ENCODE measurements at regions not wholly inside any gene's neighbourhood (a gene's known extent, or its start where the extent isn't known, plus 50 kb on each side); places are given as distances from the start of the nearest gene placed in this dataset.

- DNase-seq, result no peak
- no peak overlapping the region for H3K27ac ChIP-seq
- H3K27me3 ChIP-seq, result peaks cover 0 to 1% of the 10 kb centered on the region in 2 donors
- TF ChIP-seq POLR2A (IDR thresholded peaks at IDR 0.05) (no peak), CTCF (IDR thresholded peaks at IDR 0.05) (no peak)
- no peaks in the 10 kb centered on the region for H3K36me3 ChIP-seq
- no peaks in the 10 kb centered on the region for H3K4me1 ChIP-seq
- H3K9me3 ChIP-seq, result no peaks in the 10 kb centered on the region
- intact Hi-C loops (cut with DNase I; ENCODE audit: low total_unique reads), result no loop called here
- no peak overlapping the region for H3K4me3 ChIP-seq
Measured at GRCh38 chr2:103327386-103327785, 565.6 kb downstream of the TMEM182 start.

GRCh38 chr2:103327966-103328365 is 566.1 kb downstream of the TMEM182 start:
- Histone ChIP-seq H3K9me3 (no peaks in the 10 kb centered on the region), H3K36me3 (no peaks in the 10 kb centered on the region), H3K4me1 (no peaks in the 10 kb centered on the region), H3K27me3 (peaks cover 0 to 3% of the 10 kb centered on the region in 2 donors), H3K27ac (no peak overlapping the region), H3K4me3 (no peak overlapping the region)
- no peak for DNase-seq
- intact Hi-C loops (cut with DNase I; ENCODE audit: low total_unique reads), result no loop called here
- no peak for TF ChIP-seq CTCF (IDR thresholded peaks at IDR 0.05)
- no peak for TF ChIP-seq POLR2A (IDR thresholded peaks at IDR 0.05)

GRCh38 chr2:103335403-103335802 is 573.6 kb downstream of the TMEM182 start:
- DNase-seq, result no peak
- intact Hi-C loops (cut with DNase I; ENCODE audit: low total_unique reads), result no loop called here
- Histone ChIP-seq H3K4me1 (no peaks in the 10 kb centered on the region), H3K27me3 (peaks cover 0 to 3% of the 10 kb centered on the region in 2 donors), H3K9me3 (no peaks in the 10 kb centered on the region), H3K27ac (no peak overlapping the region), H3K36me3 (no peaks in the 10 kb centered on the region), H3K4me3 (no peak overlapping the region)
- TF ChIP-seq CTCF (IDR thresholded peaks at IDR 0.05) (no peak), POLR2A (IDR thresholded peaks at IDR 0.05) (no peak)

GRCh38 chr2:103338819-103339218 is 577.0 kb downstream of the TMEM182 start:
- H3K9me3 ChIP-seq, result no peaks in the 10 kb centered on the region

GRCh38 chr2:103346780-103347179 is 584.9 kb downstream of the TMEM182 start:
- TF ChIP-seq CTCF (IDR thresholded peaks at IDR 0.05) (no peak), POLR2A (IDR thresholded peaks at IDR 0.05) (no peak)
- no peaks in the 10 kb centered on the region for H3K36me3 ChIP-seq
- DNase-seq, result no peak

More at GRCh38 chr2:103338819-103339218, 577.0 kb downstream of the TMEM182 start:
- TF ChIP-seq CTCF (IDR thresholded peaks at IDR 0.05) (no peak), POLR2A (IDR thresholded peaks at IDR 0.05) (no peak)
- Histone ChIP-seq H3K36me3 (no peaks in the 10 kb centered on the region), H3K4me1 (no peaks in the 10 kb centered on the region), H3K4me3 (no peak overlapping the region), H3K27me3 (no peaks in the 10 kb centered on the region), H3K27ac (no peak overlapping the region)
- DNase-seq, result no peak
- intact Hi-C loops (cut with DNase I; ENCODE audit: low total_unique reads), result no loop called here

More at GRCh38 chr2:103346780-103347179, 584.9 kb downstream of the TMEM182 start:
- Histone ChIP-seq H3K27ac (no peak overlapping the region), H3K27me3 (no peaks in the 10 kb centered on the region), H3K9me3 (no peaks in the 10 kb centered on the region), H3K4me1 (no peaks in the 10 kb centered on the region), H3K4me3 (no peak overlapping the region)
- intact Hi-C loops (cut with DNase I; ENCODE audit: low total_unique reads), result no loop called here
